ENCODE measurements at regions not wholly inside any gene's neighbourhood (a gene's known extent, or its start where the extent isn't known, plus 50 kb on each side); places are given as distances from the start of the nearest gene placed in this dataset.

GRCh38 chr5:138654281-138654867 lies 79.2 kb upstream of the HSPA9 start:
- ATAC-seq (ENCODE audit: low FRiP score) (no peak), DNase-seq (ENCODE audit: low spot score) (no peak)
- TF ChIP-seq CTCF (IDR thresholded peaks at IDR 0.05) = no peak

DNA sequence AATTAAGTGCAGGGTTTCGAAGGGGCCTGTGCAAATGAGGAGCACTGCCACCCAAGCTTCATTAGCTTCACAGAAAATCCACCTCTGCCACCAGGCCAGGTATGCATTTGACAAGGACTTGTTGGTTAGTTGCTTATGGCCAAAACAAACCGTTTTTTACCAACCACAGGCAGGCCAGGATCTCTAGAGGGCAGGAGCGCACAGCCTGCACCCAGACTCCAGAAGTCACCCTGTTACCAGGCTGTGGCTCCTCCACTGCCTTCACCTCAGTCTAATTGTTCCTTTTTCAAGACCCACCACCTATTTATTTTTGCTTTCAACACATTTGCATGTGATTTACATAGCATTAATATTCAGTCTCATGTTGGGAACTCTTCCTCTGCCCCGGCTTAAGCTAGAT lies 78.3 kb upstream of the HSPA9 start:
- DNase-seq (ENCODE audit: low spot score) = no peak
- no peak for TF ChIP-seq CTCF (IDR thresholded peaks at IDR 0.05)
- no peak for ATAC-seq (ENCODE audit: low FRiP score)

- TF ChIP-seq CTCF (IDR thresholded peaks at IDR 0.05) = no peak
- no peak for ATAC-seq (ENCODE audit: low FRiP score)
- DNase-seq (ENCODE audit: low spot score) = no peak
Measured at GRCh38 chr5:138651767-138652117, 76.5 kb upstream of the HSPA9 start.

- DNase-seq (ENCODE audit: low spot score) (no peak), ATAC-seq (ENCODE audit: low FRiP score) (no peak)
- no peak for TF ChIP-seq CTCF (IDR thresholded peaks at IDR 0.05)
Measured at GRCh38 chr5:138651058-138651766, 76.0 kb upstream of the HSPA9 start.

- ATAC-seq (ENCODE audit: low FRiP score) (no peak), DNase-seq (ENCODE audit: low spot score) (no peak)
- no peak for TF ChIP-seq CTCF (IDR thresholded peaks at IDR 0.05)
Measured at GRCh38 chr5:138650196-138650595, 75.0 kb upstream of the HSPA9 start.

- DNase-seq (ENCODE audit: low spot score) (no peak), ATAC-seq (ENCODE audit: low FRiP score) (no peak)
Measured at GRCh38 chr5:138649775-138650174, 74.6 kb upstream of the HSPA9 start.

More at GRCh38 chr5:138649775-138650174, 74.6 kb upstream of the HSPA9 start:
- no peak for TF ChIP-seq CTCF (IDR thresholded peaks at IDR 0.05)

Measured in omental fat pad (tissue), 3 donors.